Cardiac muscle cell (in vitro differentiated cells and primary cell): ENCODE measurements at regions not wholly inside any gene's neighbourhood (a gene's known extent, or its start where the extent isn't known, plus 50 kb on each side); places are given as distances from the start of the nearest gene placed in this dataset.
A peak's percentile ranks its signal among the peaks of the same experiment; 100 is the strongest.

ENCODE experiments used
- DNase-seq, 2 donors: peaks; one replicate each; pipeline versions ENCODE4 v3.0.0 to v3.0.0-alpha.2; 2010 to 2017; ENCODE audit warnings: low read depth in 1 of 2, low spot score in 1 of 2
- H3K27ac ChIP-seq: fragments of 200-600 bp; sonication (generic); 2 replicates; pipeline ENCODE4 v1.5.1; 2016
- H3K27me3 ChIP-seq: fragments of 200-600 bp; sonication (generic); 2 replicates; pipeline ENCODE4 v1.6.0; 2016; ENCODE audit warnings: control low read depth
- H3K36me3 ChIP-seq: fragments of 200-600 bp; sonication (generic); 2 replicates; pipeline ENCODE4 v1.5.1; 2016; ENCODE audit warnings: control low read depth
- H3K4me1 ChIP-seq: fragments of 200-600 bp; sonication (generic); 2 replicates; pipeline ENCODE4 v1.8.1; 2017; ENCODE audit warnings: low read depth, mild to moderate bottlenecking, mixed run types
- H3K4me3 ChIP-seq: fragments of 200-600 bp; sonication (generic); 2 replicates; pipeline ENCODE4 v1.5.1; 2016; ENCODE audit warnings: mild to moderate bottlenecking
- H3K9me3 ChIP-seq: fragments of 200-600 bp; sonication (generic); 2 replicates; pipeline ENCODE4 v1.5.1; 2017; ENCODE audit warnings: low read depth, mild to moderate bottlenecking, control low read depth
- TF ChIP-seq, protein P1 (sequence below): IDR thresholded peaks from 2 replicates; pipeline ENCODE4 v1.5.1; 2012; ENCODE audit warnings: low read depth, mild to moderate bottlenecking, low read length

DNA sequence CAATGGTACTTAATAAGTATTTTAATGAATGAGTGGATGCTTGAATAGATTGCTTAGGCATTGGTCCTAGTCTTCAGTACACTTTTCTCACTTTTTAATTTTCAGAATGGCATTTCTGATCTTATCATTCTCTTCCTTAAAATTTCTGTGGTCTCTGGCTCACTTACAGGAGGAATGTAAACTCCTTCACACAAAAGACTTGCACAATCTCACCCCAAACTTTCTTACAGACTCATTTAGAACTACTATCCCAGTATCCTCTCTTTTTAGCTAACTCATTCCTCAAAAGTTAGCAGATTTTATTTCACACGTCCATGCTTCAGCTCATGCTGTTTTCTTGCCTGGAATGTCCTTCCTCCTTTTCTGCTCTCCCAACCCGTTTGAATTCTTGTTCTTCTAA lies 350.1 kb downstream of the GRXCR1 start:
- Histone ChIP-seq H3K9me3 (no peaks in the 10 kb centered on the region), H3K36me3 (no peaks in the 10 kb centered on the region), H3K27me3 (no peaks in the 10 kb centered on the region), H3K27ac (no peak overlapping the region), H3K4me3 (no peak overlapping the region), H3K4me1 (no peaks in the 10 kb centered on the region)
- peak in 1 of 2 donors; percentile 84 for DNase-seq
- TF ChIP-seq, protein P1, sequence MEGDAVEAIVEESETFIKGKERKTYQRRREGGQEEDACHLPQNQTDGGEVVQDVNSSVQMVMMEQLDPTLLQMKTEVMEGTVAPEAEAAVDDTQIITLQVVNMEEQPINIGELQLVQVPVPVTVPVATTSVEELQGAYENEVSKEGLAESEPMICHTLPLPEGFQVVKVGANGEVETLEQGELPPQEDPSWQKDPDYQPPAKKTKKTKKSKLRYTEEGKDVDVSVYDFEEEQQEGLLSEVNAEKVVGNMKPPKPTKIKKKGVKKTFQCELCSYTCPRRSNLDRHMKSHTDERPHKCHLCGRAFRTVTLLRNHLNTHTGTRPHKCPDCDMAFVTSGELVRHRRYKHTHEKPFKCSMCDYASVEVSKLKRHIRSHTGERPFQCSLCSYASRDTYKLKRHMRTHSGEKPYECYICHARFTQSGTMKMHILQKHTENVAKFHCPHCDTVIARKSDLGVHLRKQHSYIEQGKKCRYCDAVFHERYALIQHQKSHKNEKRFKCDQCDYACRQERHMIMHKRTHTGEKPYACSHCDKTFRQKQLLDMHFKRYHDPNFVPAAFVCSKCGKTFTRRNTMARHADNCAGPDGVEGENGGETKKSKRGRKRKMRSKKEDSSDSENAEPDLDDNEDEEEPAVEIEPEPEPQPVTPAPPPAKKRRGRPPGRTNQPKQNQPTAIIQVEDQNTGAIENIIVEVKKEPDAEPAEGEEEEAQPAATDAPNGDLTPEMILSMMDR: no peak

DNA sequence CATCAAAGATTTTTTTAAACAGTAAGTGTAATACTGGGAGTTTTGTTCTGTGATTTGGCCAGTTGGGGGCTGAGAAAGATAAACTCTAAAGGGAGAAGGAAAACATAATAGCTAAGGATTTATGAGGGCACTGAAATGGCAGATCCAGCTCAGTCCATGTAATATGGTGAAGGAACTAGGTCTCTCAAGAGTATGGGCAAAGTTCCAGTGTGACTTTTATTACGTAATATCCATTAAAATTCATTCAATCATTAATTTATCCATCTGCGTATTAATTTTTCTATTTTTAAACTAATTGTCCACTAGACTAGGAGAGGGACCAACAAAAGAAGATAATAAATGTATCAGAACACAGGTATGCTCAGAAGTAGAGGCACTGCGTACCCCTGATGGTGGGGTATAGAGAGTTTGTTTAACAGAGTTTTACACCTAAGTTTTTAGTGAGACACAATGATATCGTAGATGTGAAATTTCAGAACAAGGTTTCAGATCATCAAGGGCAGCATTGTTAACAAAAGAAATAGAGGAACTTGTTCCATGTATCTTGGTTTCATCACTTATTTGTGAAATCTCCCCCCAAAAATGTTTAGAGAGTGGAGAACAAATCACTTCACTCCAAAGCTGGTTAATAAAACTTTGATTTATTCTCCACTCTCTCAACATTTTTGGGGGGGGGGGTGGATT lies 351.1 kb downstream of the GRXCR1 start:
- no peak overlapping the region for H3K27ac ChIP-seq
- DNase-seq: peak in 1 of 2 donors; percentile 26
- no peaks in the 10 kb centered on the region for H3K4me1 ChIP-seq
- H3K4me3 ChIP-seq: no peak overlapping the region
- TF ChIP-seq, protein P1: no peak
- no peaks in the 10 kb centered on the region for H3K27me3 ChIP-seq
- no peaks in the 10 kb centered on the region for H3K9me3 ChIP-seq
- no peaks in the 10 kb centered on the region for H3K36me3 ChIP-seq

- no peak overlapping the region for H3K4me3 ChIP-seq
- no peaks in the 10 kb centered on the region for H3K4me1 ChIP-seq
- H3K36me3 ChIP-seq: no peaks in the 10 kb centered on the region
- H3K27me3 ChIP-seq: no peaks in the 10 kb centered on the region
- DNase-seq: no peak
- TF ChIP-seq, protein P1: no peak
- H3K27ac ChIP-seq: no peak overlapping the region
- no peaks in the 10 kb centered on the region for H3K9me3 ChIP-seq
Measured at GRCh38 chr4:43244688-43245382, 352.3 kb downstream of the GRXCR1 start.

GRCh38 chr4:43251841-43252240 lies 359.3 kb downstream of the GRXCR1 start:
- no peaks in the 10 kb centered on the region for H3K27me3 ChIP-seq
- H3K27ac ChIP-seq: no peak overlapping the region
- H3K4me3 ChIP-seq: no peak overlapping the region
- H3K9me3 ChIP-seq: no peaks in the 10 kb centered on the region
- no peaks in the 10 kb centered on the region for H3K36me3 ChIP-seq
- H3K4me1 ChIP-seq: no peaks in the 10 kb centered on the region
- TF ChIP-seq, protein P1: no peak
- no peak for DNase-seq

GRCh38 chr4:43253541-43253940 lies 361.0 kb downstream of the GRXCR1 start:
- TF ChIP-seq, protein P1: no peak
- DNase-seq: no peak
- no peaks in the 10 kb centered on the region for H3K36me3 ChIP-seq
- H3K4me1 ChIP-seq: no peaks in the 10 kb centered on the region
- H3K4me3 ChIP-seq: no peak overlapping the region
- no peaks in the 10 kb centered on the region for H3K27me3 ChIP-seq
- H3K9me3 ChIP-seq: no peaks in the 10 kb centered on the region
- H3K27ac ChIP-seq: no peak overlapping the region
